CD4-positive, alpha-beta T cell treated with Interleukin-21 for 1 hour (primary cell): ENCODE measurements at regions not wholly inside any gene's neighbourhood (a gene's known extent, or its start where the extent isn't known, plus 50 kb on each side); places are given as distances from the start of the nearest gene placed in this dataset.
"Not testable (repeated sequence)": the region's sequence is repeated elsewhere in the genome, so short reads cannot be mapped to it uniquely, and the experiment has no call there.

Experiments
- DNase-seq: peaks from one replicate; pipeline ENCODE4 v3.0.0-alpha.2; 2020

DNA sequence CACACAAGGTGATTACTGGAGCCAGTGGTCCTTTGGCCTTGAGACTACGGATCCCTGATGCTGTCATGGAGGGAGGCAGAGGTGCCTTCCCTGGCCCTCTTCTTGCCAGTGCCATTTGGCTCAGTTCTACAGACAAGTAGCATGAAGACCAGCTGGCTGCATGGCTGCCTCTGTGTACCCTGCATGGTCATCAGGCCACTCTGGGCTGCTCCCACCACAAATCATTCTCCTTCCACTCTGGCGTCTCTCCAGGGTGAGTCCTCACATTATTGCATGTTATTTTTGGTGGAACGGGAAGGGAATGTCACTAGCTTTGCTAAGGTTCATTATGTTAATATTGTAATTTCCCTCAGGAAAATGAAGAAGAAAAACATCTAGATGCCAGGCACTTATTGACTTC is 229.8 kb downstream of the VAPA start:
- no peak for DNase-seq

- no peak for DNase-seq
Observed at GRCh38 chr18:10145546-10145945, 231.7 kb downstream of the VAPA start.

GRCh38 chr18:10147226-10147625 is 233.4 kb downstream of the VAPA start:
- no peak for DNase-seq

- no peak for DNase-seq
Observed at GRCh38 chr18:10147752-10148151, 233.9 kb downstream of the VAPA start.

- no peak for DNase-seq
Observed at GRCh38 chr18:10148189-10148929, 234.5 kb downstream of the VAPA start.

GRCh38 chr18:10149768-10150556 is 236.1 kb downstream of the VAPA start:
- no peak for DNase-seq

- DNase-seq: not testable (repeated sequence)
Observed at GRCh38 chr18:10150576-10150975, 236.8 kb downstream of the VAPA start.

- no peak for DNase-seq
Observed at GRCh38 chr18:10152475-10152874, 238.7 kb downstream of the VAPA start.

- no peak for DNase-seq
Observed at GRCh38 chr18:10153924-10154752, 240.3 kb downstream of the VAPA start.

DNA sequence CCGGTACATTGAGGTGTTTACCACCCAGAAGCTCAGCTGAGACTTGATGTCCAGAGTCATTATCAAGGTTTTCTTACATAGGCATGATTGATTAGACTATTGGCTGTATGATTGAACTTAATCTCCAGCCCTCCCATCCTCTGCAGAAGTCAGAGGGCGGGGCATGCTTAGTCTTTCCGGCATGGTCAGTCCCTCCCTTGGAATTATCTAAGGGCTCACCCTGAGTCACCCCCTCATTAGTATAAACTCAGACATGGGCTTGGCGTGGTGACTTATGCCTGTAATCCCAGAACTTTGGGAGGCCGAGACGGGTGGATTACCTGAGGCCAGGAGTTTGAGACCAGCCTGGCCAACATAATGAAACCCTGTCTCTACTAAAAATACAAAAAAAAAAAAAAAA is 243.9 kb downstream of the VAPA start:
- no peak for DNase-seq

GRCh38 chr18:10160251-10160650 is 246.4 kb downstream of the VAPA start:
- DNase-seq: no peak

- no peak for DNase-seq
Observed at GRCh38 chr18:10161315-10161714, 247.5 kb downstream of the VAPA start.

DNA sequence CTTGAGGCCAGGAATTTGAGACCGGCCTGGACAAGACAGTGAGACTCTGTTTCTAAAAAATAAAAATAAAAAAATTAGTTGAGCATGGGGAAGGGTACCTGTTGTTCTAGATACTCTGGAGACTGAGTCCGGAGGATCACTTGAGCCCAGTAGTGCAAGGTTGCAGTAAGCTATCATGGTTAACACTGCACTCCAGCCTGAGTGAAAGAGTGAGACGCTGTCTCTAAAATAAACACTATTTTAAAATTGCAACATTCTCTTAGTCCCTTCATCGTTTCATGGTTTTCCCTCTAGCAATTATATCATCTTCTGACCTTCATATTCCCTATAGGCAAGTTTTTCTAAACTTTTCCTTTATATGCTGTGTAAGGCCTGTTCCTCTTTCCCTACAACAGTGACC is 248.5 kb downstream of the VAPA start:
- DNase-seq: no peak

DNA sequence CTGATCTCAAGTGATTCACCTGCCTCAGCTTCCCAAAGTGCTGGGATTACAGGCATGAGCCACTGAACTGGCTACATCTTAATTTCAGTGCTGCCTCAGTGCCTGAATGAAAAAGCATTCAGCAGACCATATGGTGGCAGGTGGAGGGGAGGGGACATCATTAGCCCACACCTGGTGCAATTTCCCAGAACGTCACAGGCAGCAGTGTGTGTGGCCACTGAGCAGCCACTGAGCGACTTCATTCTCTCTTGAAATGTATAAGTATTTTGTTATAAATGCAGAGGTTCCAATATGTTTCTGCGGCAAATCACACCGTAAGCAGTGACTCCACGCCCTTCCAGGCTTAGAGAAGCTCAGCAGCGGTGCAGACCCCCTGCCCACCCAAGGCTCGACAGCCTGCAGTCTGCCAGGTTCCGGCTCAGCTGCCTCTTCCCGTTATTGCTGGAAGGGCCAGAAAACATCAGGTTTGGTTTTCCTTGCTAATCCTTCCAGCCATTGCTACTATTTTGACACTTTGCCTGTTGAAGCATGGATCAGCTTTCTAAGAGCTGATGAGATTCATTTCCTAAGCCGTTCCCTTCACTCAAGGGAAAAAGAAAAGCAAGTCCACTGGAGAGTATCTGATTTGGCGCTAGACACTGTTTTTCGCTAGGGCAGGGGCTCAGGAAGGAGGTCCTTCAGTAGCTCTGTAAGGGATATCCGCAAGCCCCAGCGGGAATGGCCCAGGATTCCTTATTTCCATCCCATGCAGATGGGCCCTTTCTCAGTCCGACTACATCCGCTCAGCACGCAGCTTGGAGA is 250.7 kb downstream of the VAPA start:
- DNase-seq: no peak

- DNase-seq: no peak
Observed at GRCh38 chr18:10166164-10166807, 252.5 kb downstream of the VAPA start.

GRCh38 chr18:10167759-10168158 is 253.9 kb downstream of the VAPA start:
- DNase-seq: no peak

- DNase-seq: no peak
Observed at GRCh38 chr18:10168477-10168876, 254.7 kb downstream of the VAPA start.

GRCh38 chr18:10169064-10169562 is 255.3 kb downstream of the VAPA start:
- no peak for DNase-seq

DNA sequence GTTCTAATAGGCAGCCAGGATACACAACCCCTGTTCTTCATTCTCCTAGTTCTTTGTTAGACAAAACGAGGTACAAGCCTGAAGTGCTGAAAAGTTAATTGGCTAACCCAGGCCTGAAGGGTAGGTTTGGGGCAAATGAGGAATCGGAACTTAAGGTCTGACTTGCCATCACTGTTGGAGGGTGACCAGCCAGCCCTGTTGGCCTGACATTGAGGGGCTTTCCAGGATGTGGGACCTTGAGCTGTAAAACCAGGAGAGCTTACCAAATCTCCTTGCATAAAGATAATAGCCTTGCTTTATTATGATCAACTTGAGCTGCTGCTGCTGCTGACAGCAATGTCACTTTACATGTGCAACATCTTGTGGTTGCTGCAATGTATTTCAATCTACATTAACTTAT is 256.0 kb downstream of the VAPA start:
- no peak for DNase-seq

DNA sequence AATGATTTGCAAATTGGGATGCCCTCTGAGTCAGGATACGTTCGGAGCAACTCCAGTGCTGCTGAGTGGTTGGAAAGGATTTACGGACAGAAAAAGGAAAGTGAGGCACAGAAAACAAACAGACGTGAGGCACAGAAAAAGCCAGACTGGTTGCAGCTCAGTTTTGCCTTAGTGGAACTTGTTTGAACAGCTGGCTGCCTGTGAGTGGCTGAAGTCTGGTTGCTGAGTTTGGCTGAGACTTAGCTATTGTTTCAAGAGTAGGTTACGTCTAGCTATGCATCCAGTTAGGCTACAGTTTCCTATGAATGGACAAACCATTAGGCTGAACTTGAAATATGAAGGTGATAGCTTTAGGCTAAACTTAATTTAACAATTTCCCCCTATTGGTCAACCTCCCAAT is 256.6 kb downstream of the VAPA start:
- DNase-seq: no peak

GRCh38 chr18:10175333-10175732 is 261.5 kb downstream of the VAPA start:
- DNase-seq: not testable (repeated sequence)

DNA sequence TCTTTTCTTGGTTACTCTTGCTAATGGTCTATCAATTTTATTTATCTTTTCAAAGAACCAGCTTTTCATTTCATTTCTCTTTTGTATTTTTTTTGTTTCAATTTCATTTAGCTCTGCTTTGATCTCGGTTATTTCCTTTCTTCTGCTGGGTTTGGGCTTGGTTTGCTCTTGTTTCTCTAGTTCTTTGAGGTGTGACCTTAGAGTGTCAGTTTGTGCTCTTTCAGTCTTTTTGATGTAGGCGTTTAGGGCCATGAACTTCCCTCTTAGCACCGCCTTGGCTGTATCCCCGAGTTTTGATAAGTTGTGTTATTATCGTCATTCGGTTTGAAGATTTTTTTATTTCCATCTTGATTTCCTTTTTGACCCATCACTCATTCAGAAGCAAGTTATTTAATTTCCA is 265.5 kb downstream of the VAPA start:
- not testable (repeated sequence) for DNase-seq
